HG02571 (cell line): ENCODE measurements at regions not wholly inside any gene's neighbourhood (a gene's known extent, or its start where the extent isn't known, plus 50 kb on each side); places are given as distances from the start of the nearest gene placed in this dataset.

Experiments used
- ATAC-seq: cut with Tn5 transposase; IDR thresholded peaks from one replicate; pipeline ENCODE4 v1.9.1; 2021; ENCODE audit warnings: mild to moderate bottlenecking, moderate library complexity; ENCODE audit not compliant: unreplicated experiment

DNA sequence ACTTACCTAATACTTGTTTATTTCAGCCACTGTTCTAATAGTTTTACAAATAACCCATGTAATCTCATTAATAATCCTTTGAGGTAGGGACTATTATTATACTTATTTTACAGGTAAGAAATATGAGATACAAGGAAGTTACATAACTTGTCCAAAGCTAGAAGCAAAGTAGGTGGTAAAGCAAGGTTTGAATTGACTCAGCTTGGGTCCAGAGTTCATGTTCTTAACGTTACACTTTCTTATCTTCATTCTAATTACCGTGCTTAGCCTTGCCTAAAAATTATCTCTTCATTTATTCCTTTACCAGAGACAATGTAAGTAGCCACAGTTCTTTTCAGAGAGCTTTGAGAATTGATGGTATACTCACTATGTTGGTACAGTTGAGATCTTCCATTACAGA is 743.6 kb downstream of the KCNJ3 start:
- ATAC-seq: no peak

DNA sequence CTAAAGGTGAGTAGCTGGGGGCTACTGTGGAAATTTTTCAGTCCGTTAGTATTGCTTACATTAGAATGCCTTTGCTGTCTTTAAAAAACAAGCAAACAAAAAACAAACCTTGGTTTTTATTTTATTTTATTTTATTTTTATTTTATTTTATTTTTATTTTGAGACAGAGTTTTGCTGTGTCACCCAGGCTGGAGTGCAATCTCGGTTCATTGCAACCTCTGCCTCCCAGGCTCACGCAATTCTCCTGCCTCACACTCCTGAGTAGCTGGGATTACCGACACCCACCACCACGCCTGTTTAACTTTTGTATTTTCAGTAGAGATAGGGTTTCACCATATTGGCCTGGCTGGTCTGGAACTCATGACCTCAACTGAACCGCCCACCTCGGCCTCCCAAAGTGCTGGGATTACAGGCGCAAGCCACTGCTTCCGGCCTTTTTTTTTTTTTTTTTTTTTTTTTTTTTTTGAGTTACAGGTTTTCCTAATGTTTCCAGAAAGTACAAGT is 732.6 kb downstream of the KCNJ3 start:
- ATAC-seq: no peak

DNA sequence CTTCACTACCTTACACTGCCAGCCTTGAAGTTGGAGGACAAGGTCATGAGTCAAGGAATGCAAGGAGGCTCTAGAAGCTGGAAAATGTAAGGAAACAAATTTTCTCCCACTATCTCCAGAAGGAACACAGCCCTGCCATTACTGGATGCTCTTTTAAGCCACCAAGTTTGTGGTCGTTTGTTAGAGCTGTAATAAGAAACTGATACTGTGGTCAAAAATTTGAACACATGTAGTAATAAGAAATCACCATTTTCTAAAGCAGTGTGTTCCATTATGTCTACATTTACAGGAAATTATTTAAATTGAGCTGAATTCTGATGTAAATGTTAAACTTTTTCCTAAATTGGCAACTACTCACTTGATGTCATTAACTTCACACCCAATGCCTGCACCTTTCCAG is 729.0 kb downstream of the KCNJ3 start:
- no peak for ATAC-seq

DNA sequence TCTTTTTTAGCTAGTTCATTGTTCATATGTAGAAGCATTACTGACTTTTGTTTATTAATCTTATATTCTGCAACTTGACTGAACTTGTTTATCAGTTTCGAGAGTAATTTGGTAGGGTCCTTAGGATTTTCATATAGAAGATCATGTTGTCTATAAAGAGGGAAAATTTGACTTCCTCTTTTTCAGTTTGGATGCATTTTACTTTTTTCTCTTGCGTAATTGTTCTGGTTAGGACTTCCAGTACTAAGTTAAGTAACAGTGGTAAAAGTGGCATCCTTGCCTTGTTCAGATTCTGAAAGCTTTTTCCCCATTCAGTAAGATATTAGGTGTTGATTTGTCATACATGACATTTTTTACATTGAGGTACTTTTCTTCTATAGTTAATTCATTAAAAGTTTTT is 726.0 kb downstream of the KCNJ3 start:
- no peak for ATAC-seq

DNA sequence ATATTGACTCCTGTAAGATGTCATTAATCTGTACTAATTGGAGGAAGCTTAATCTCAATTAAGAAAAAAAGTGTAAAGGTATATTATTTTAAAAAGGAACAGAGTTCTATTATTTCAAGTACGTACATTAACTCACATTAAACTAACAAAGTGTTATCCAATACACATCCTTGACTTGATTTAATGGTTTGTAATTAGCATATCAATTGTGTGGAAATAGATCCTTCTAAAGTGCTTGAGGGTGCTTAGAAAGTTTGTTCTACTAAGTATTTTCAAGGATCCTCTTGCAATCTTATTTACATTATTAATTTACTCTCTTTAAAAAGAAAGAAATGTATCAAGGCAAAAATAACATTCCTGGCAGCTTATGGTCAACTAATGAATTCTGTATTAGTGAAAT is 720.3 kb downstream of the KCNJ3 start:
- ATAC-seq: no peak

DNA sequence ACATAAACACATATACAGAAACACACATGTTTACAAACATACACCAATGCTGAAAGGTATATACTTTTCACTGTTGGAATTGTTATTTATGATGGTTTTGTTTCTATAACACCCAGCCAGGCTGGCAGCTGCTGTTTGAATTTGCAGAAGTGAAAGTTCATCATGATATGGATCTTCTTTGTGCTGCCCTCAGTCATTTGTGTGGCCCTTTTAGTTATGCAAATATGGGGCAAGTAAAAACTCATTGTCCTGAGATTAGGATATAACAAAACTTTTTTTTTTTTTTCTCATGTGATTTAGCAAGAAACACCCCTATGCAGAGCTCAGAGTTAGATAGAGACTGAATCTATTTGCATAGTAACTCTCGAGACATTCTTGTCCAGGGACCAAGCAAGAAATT is 714.1 kb downstream of the KCNJ3 start:
- ATAC-seq: peak; percentile 88

DNA sequence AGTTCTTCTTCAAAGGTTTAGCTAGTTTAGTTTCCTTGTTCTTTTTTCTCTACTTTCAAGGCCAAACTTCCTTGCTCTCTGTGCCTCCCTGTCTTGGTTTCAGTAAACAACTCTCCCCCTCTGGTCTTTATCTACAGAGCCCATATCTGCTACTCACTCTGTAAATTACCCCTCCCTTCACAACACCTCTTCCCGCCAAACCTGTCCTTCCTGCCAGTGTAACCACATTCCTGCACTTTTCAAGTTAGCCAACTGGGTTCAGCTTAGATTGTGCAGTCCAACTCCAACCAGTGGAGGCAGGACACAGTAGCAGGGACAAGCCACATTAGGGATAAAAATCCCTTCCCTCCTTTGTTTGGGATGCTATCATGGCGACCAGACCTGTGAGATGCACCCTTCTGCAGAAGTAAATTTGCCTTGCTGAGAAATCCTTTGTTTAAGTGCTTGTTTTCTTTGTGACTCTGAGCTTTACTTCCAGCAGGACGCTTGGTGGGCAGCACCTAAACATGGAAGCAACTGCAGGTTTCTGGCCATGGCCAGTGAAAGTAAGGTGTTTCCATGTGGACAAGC is 706.0 kb downstream of the KCNJ3 start:
- no peak for ATAC-seq

DNA sequence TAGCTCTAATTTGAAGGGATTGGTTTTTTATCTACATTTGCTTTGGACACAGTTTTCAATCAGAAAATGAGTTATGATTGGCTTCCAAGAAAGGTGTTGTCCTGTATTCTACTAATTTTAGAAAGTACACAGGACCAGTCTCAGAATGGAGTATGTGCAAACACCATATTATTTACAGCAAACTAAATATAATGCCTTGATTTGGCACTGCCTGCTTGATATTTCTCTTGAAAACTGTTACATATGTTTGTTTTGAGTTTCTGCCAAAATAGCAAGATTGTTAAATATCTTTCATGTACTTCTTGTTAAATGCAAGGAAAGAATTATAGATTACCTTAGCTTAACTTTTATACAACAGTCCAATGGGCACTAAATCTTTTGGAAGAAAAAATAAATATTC is 694.9 kb downstream of the KCNJ3 start:
- no peak for ATAC-seq

DNA sequence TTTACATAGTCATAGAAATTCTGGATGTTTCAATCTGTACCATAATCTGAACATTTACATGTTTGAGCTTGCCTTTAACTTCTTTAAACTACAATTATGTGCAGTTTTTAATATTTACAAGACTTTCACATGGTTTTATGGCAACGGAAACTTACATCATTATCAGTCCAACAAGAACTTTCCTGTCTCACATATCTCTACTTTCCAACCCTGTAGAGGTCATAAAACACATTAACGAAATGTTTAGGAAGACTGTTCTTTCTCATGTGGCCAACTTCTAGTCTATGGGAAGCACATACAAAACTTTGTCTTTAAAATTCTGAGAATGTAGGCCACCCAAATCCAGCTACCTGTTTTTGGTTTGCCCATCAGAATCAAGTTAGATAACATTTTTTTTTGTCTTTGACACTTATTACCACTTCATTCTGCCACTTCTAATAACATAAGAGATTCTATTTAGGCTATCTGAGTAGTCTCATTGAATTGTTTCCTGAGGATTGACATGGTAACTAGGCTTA is 693.2 kb downstream of the KCNJ3 start:
- ATAC-seq: no peak

DNA sequence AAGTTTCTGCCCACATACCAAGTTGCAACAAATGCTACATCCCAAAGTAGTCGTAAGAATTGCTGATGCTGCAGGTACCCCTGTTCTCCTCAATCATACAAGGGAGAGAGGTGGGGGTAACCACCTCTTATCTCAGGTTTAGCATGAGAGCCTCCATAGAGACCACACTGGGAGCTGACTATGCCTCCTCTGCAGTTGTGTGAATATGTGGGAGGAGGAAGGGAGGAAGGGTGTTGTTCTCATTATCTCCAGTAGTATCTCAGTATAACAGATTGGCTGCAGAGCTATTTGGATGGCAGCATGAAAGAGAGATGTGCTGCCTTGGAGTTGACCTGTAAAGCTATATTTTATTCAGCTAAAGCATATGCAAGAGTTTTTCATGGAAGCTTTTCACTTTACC is 690.7 kb downstream of the KCNJ3 start:
- ATAC-seq: no peak

DNA sequence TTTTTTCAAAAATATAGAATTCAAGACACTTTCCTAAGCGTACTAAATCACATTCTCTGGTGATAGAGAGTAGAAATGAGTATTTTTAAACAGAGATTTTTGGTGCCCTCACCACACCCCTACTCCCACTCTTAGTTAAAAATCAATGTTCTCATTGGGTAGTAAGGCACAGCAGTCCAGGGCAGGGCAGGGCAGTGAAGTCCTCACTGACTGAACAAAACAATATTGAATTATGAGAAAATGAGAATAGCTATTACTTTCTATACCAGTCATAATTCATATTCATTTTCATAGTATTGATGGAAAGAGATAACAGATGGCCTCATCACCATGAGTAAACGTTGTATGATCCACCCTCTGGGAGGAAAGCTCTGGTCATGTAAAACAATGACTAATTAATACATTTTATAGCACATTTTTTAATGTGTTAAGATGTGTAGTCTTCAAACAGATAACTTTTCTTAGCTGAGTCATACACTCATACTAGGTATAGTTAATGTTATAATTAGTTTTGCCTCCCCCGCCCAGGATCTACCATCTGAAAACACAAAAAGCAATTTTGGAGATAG is 686.1 kb downstream of the KCNJ3 start:
- ATAC-seq: no peak

DNA sequence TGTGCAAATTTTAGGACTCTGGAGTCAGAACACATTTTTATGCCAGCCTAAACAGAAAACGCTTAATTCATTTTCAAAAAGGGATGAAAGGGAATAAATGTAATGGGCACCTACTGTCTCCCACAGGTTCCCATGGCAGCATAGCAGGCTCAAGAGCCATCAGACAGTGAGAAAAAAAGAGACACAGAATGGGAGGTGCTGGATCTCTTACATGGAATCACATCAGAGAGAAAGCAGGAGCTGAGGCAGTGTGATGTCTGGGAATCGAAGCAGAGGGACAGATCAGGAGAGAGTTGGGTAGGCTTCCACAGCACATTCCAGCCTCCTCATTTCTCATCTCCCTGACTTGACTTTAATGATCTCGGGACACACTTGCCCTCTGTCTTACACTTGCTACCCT is 684.3 kb downstream of the KCNJ3 start:
- ATAC-seq: no peak

DNA sequence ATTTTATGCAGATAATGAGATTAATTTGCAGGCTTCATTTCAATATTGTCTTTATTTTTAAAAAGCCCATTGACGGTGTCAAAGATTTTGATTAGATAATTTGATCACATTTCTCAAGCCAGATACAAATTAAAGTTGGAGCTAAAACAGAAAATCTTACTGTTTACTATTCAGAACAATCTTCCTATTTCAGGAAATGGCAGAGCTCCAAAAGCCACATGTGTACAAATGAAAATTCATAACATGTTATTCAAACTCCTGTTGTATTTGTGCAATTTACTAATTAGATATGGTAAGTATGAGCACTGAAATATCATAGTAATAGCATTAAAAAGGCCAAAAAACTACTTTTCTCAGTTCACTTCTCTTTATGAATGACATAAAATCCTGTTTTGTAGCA is 682.9 kb downstream of the KCNJ3 start:
- ATAC-seq: no peak

DNA sequence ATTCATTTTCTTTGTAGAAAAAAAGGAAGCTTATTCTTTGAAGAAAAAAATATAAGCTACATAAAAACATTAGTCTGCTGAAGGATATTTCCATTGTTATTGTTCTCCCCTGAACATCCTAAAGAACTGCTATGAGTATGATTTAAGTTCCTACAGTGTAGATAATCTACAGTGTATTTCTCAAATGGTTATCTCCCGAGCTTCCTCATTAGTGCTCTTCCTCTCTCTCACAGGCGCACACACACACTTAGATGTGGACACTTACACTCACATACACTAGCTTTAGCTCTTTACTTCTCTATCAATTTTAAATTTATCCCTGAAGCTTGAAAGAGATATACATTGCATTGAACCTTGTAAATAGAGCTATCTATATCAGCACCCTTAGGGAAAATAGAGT is 681.0 kb downstream of the KCNJ3 start:
- no peak for ATAC-seq

DNA sequence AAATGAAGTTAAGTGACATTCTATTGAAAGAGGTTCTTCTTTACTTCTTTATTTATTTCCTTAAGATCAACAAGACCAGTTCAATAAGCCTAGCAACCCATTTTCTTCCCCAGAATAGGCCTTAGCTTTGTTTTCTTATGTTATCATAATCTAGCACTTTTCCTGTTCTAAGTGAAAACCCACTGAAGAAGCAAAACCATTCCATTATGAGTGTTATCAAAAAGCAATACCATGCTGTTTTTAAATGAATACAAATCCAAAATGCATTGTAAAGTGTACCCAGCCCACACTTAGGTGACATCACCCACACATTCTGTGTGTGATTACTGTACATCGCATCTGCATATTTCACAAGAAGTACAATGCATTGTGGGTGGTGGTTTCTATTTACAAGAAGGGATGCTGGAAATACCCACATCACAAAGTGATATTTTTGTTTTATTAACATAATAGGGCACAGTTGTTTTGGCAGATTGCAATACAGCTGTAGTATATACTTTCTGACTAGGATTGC is 679.5 kb downstream of the KCNJ3 start:
- peak; percentile 51 for ATAC-seq

DNA sequence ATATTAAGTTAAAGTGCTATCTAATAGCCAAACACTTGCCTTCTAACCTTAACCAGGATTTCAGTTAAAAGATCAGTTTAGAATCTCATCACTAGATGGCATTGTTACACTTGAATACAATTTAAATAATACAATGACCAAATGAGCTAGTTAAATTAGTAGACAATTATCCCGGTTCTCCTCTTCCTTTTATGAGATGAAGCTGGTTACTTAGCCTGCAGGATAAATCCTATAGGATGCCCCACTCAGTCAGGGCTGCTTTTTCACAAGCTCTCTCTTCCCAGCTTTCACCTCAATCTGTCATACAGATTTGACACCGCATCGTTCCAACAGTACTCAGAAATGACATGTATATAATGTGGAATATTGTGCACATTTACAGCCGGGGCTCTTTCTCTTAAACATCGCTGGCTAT is 678.8 kb downstream of the KCNJ3 start:
- ATAC-seq: no peak

DNA sequence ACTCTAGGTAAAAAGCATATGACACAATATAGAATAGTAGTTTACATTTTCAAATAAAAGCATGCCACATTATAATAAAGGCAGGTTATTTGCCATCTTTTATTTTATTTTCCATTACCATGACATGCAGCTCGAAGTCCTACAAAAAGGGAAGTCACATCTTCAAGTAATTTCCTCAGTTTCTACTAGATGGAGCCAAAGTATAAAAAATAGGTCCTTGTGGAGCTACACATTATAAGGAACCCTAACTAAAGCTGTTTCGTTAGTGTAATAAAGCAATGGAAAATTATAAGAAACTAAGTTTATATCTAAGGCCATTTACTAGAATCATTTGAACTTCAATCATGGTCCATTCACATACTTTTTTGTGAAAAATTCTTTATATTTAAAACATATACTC is 674.5 kb downstream of the KCNJ3 start:
- no peak for ATAC-seq

DNA sequence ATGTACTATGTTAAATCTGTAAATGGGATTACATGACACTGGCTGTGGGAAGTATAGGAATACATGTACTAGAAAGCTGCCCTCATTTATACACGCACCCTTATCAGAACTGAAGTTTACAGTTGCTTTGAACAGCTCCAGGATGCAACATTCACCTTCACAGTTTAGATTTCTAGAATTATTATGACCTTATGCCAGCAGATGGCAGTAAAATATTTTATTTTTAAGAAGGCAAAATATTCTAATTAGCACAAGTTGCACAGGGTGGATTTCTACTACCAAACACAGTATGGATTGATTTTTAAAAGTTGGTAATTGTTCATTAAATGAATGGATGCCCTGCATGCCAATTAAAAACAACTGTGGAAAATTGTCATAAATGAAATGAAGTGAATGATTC is 670.4 kb downstream of the KCNJ3 start:
- ATAC-seq: no peak

DNA sequence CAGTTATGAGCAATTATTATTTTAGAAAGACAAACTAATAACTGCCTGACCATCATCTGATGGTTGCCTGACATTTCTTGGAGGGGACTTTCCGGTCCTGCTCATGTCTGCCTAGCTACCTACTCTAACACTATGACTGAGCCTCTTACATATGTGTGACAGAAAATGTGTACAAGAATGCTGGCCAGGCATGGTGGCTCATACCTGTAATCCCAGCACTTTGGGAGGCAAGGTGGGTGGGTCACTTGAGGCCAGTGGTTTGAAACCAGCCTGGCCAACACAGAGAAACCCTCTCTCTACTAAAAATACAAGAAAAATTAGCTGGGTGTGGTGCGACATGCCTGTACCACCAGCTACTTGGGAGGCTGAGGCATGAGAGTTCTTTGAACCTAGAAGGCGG is 666.3 kb downstream of the KCNJ3 start:
- no peak for ATAC-seq

DNA sequence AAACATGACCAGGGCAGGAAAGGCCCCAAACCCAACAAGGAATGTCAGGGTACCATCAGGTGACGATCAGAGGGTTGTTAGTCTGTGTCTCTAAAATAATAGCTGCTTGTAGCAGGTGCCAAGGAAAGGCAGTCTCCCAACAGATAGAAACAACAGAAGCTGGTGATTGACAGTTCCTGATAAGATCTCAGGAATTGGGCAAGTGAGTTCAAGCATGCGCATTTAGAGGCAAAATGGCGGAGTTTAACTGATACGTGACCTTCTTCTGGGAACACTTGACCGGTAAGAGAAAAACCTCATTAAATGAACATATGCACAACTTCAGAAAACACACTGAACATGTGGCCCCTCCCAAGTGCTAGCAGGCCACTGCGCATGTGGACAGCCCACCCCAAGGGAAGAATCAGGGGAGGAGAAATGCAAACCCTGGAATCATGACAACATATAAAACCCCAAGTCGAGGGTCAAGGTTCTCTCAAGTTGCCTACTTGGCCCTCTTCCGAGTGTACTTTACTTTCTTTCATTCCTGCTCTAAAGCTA is 664.9 kb downstream of the KCNJ3 start:
- ATAC-seq: no peak

DNA sequence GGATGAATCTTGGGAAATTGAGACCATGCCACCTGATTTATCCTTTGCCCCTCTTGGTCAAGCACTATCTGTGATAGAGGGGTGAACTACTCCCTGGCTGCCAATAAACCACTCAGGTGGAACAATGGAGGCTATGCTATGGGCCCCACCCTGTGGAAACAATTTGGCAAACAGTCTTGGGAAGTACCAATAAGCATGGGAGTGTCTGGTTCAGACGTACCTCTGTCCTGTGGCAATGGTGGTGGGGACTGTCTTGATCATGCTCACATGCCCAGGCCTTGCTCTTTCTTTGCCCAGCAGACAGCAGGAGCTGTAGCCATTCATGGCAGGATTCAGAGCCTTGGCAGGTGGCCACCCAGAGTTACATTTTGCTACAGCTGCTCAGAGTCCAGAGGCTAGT is 658.7 kb downstream of the KCNJ3 start:
- no peak for ATAC-seq

DNA sequence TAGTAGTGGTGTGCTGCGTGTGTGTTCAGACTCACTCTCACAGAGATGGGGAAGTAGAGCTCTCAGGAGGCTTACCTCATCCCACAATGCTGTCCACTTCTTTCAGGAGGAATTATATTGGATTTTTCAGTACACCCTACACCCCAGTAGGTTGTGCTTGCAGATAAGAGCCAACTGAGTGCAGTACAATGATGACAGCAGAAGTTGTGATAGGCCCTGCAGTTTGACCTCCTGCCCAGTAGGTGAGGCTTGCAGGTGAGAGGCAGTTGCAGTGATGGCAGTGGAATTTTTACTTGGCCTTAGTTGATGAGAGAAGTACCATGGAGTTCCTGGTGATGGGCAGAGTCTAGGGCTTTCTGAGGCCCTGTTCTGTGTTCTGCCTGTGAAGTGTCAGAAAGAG is 657.8 kb downstream of the KCNJ3 start:
- ATAC-seq: no peak
